ENCODE measurements at regions not wholly inside any gene's neighbourhood (a gene's known extent, or its start where the extent isn't known, plus 50 kb on each side); places are given as distances from the start of the nearest gene placed in this dataset.

DNA sequence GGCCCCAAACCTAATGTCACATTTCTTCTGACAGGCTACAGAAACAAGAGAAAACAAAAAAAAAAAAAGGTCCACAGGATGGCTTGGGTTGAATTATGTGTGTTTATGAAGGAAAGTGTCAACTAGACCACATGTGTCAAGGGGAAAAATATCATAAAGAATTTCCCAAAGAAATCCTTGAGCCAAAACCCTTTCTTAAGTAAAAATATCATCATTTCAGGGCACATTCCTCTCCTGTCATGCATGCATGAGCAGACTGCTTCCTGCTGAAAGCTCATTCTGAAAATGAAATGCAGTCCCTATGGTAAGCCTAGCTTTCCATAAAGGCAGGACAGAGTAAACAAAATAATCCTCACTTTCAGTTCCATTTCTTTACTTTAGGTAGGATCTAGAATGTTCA, 85.7 kb upstream of the RBBP8 start:
- no peak for DNase-seq (ENCODE audit: low spot score)

GRCh38 chr18:22847867-22848451, 85.2 kb upstream of the RBBP8 start:
- no peak for DNase-seq (ENCODE audit: low spot score)

DNA sequence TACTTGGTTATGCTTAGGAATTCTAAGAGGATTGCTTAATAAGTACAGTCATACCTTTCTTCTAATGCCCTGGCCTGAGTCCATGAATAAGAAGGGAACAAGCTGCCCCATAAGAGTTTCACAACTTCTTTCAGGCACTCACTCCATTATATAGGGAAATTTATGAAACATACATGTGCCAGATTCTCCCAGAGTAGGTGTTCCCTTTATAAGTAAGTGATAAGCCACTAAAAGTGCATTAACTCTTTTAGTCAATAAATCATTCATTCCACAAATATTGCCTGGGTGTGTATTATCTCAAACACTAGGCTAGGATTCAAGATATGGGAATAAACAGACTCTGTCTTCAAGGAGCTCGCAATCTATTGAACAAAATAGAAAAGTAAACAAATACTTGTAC, 84.5 kb upstream of the RBBP8 start:
- DNase-seq (ENCODE audit: low spot score): no peak

DNA sequence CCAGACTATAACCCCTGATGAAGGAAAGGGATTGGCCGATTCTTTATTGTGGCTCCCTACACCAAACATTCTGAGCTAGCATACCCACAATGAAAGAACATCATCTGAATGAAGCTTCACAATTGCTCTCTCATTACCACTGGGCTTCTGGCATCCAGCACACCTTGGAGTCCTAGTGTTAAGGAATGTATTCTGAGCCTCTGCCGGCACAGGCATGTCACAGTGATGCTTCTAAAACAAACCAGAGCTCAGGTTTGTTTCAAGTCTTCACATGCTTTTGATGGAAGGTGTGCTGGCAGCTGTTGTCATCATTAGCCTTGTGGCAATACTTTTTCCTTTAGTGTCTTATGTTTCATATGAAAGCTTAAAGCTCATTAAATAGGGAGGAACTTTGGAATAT, 76.3 kb upstream of the RBBP8 start:
- no peak for DNase-seq (ENCODE audit: low spot score)

DNA sequence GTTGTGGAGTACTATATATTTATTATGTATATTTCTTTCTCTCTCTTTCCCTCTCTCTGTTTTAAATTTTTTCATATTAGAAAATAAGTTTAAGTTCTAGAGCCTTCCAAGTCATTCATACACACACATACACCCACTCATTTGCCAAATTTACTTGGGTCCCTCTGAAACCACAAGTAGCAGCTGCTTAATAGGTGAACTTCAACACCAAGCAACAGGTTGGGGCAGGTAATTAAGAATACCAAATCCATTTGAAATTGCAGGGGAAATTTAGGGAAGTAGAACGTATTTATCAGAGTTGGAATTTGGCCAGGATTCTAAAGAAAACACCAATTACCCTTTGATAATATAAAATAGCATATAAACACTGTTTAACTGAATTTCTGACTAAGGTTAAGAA, 75.0 kb upstream of the RBBP8 start:
- no peak for DNase-seq (ENCODE audit: low spot score)

DNA sequence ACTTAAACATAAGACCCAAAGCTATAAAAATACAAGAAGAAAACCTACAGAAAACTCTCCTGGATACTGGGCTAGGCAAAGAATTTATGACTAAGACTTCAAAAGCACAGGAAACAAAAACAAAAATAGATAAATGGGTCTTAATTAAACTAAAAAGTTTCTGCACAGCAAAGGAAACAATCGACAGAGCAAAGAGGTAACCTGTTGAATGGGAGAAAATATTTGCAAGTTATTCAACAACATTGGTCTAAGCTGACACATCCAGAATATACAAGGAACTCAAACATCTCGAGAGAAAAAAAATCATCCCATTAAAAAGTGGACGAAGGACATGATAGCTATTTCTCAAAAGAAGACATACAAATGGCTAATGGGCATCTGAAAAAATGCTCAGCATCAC, 72.3 kb upstream of the RBBP8 start:
- no peak for DNase-seq (ENCODE audit: low spot score)

- no peak for DNase-seq (ENCODE audit: low spot score)
Measured at GRCh38 chr18:22865354-22866116, 67.6 kb upstream of the RBBP8 start.

DNA sequence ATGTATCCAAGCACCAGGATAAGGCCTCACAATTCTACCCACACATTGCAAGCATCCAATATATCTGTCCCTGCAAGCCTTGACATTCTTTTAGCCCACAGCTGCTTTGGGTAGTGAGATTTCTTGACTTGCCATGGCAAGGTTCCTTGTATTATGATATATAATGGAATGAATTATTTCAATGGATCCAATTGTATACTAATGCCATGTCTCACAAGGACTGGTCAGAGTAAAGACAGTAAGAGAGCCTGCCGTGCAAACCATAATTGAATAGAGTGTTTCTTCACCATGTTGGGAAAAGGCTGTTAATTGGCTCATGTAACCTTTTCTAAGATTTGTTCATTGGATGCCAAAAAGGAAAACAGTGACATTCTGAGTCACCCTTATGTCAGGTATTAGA, 64.3 kb upstream of the RBBP8 start:
- no peak for DNase-seq (ENCODE audit: low spot score)

DNA sequence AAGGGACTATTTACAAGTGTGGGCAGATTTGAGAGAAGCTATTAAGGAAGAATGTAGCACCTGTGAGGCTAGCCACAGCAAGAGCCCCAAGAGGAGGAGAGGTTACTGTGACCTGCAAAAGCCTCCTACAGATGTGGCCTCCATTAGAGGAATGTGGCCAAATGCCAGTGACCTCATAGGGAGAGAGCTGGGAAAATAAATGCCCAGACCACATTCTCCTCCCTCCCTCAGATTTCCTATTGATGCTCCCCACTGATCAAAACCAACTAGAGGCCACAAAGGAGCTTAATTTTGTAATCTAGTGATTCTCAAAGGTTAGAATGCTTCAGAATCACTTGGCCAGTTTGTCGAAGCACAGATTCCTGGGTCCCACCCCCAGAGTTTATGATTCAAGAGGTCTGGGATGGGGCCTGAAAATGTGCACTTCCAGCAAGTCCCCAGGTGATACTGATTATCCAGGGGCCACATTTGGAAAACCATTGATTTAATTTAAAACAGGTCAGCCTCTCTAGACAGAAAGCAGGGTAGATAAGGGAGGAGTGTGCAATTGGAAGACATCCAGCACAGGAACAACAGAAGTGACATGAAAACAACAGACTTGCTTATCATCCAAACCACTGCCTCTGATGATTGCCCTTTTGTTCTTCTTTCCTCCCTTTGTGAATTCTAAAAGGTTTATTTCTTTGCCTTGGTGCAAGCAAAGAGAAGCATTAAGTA, 61.2 kb upstream of the RBBP8 start:
- DNase-seq (ENCODE audit: low spot score): no peak

- DNase-seq (ENCODE audit: low spot score): no peak
Measured at GRCh38 chr18:22872900-22873537, 60.1 kb upstream of the RBBP8 start.

DNA sequence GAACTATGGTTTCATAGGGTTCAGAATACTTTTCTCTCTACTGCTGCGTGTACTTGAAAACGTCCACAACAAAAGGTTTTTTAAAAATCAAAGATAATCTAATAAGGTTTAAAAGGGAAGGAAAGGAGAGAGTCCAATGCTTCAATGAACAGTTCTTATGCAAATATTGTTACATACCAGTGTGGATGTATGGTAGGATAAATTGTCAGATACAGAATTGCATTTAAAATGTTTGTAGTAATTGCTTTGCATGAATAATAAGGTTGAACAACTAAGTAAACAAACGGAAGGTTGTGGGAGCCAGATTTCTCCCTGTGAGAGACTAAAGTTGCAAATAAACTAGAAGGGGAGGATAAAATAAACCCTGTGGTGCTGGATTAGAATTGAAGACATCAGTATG, 53.8 kb upstream of the RBBP8 start:
- no peak for DNase-seq (ENCODE audit: low spot score)

GRCh38 chr18:22882084-22882483, 51.0 kb upstream of the RBBP8 start:
- DNase-seq (ENCODE audit: low spot score): no peak

- DNase-seq (ENCODE audit: low spot score): no peak
Measured at GRCh38 chr18:22883179-22883578, 49.9 kb upstream of the RBBP8 start.

Measured in CD4-positive, alpha-beta T cell treated with Interleukin-2 at 100 ng/mL for 4 hours (primary cell).